HG03460 (cell line): ENCODE measurements at regions not wholly inside any gene's neighbourhood (a gene's known extent, or its start where the extent isn't known, plus 50 kb on each side); places are given as distances from the start of the nearest gene placed in this dataset.

ENCODE experiments used
- ATAC-seq: cut with Tn5 transposase; IDR thresholded peaks from one replicate; pipeline ENCODE4 v1.9.1; 2021; ENCODE audit not compliant: unreplicated experiment

DNA sequence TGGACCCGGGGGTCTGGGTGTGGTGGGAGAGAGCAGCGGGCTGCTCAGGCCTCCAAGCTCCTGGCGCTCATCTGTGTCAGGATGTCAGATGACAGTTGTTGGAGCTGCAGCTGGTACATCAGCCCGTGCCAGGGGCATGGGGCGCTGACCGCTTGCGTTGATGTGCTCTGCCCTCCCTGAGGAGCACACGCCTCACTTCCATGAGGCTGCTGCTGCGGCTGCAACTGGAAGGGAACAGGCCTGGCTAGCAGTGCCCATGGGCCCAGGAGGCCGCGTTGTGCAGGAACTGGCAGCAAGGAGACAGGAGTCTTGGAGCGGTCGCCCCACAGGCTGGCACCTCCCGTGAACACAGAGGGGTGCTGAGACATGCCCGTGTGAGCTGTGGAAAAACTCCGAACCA lies 361.3 kb upstream of the MKI67 start:
- no peak for ATAC-seq

DNA sequence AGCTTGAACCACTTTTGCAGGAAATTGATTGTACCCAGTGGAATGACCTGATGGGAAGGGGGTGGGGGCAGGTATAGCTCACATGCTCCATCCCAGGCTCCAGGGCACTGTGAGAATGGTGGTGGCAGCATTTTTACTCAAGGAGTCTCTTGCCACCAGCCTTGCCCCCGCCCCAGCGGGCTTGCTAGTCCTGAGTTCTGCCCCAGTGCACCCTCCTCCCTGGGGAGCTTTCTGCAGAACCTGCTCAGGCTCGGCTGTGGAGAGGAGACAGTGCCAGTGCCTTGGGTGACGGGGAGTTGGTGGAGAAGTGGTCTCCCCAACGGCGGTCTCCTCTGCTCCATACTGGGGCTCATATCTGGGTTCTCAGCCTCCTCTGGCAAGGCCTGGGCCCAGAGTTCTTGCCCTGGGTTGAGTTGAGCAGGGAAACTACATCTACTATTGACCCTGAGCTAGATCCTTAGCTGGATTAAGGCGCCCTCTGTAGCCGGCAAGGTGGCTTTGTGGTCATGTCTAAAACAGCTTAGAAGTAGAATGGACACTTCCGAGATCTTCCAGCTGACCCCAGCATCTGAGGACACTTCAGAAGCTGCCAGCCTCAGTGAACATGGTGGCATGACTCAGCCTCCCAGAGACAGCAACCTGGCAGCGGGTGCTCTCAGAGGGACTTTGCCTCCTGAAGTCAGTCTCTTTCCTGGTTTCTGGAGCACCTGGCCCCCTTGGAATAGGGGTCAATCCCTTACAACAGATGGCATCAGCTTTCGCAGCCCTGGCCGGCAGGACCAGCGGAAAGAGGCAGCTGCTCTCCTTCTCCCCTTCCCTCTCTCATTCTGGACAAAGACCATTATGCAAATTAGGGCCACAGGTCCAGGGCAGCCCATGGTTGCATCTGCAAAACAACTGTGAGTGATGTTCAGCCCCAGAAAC lies 363.4 kb upstream of the MKI67 start:
- no peak for ATAC-seq

DNA sequence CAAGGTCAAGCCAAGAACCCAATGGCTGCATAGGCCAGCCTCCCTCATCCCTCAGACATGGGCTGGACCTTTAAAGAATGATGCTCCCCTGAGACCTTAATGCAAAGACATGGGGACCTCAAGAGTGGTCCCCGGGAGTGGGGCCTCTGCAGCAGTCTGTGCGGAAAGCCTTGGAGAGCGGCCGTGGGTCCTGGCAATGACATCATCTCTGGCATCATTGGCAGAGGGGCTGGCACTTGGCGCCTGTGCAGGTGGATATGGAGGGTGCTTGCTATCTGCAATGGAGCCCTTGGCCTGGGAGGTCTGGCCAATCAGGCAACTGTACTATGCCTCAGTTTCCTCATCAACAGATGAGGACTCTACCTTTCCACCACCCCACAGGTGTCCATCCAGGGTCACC lies 365.5 kb upstream of the MKI67 start:
- ATAC-seq: no peak

DNA sequence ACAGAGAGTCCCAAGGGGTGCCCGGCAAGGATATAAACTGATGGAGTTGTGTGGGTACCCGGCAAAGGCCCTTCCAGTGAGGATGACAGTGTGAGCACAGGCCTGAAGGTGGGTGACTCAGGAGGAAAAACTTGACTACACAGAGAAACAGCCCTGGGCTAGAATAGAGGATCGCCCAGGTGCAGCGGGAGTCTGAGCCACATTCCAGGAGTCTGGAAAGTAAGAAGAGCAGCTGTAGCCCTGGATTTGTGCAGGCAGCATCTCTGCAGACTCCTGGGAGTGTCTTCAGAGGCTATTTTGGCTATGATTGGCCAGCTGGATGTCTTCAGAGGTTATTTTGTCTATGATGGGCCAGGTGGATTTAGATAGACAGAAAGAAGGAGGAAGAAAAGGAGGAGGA lies 367.6 kb upstream of the MKI67 start:
- no peak for ATAC-seq

DNA sequence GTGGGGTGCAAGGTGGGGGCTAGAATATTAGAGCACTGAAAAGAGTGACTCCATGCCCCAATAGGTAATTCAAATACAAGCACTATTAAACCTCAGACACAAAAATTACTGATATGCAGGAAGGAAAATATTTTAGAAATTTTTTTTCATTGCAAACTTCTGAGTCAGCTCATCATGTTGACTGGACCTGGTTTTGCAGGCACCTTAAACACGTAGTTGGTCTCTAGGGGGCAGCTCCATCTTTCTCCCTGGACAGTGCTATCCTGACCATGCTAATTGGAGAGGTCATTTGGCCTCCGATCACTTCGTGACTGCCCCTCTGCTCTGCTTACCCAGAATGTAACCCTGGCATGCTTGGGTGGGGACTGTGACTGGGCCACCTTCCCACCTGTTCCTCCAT lies 368.4 kb upstream of the MKI67 start:
- ATAC-seq: no peak

DNA sequence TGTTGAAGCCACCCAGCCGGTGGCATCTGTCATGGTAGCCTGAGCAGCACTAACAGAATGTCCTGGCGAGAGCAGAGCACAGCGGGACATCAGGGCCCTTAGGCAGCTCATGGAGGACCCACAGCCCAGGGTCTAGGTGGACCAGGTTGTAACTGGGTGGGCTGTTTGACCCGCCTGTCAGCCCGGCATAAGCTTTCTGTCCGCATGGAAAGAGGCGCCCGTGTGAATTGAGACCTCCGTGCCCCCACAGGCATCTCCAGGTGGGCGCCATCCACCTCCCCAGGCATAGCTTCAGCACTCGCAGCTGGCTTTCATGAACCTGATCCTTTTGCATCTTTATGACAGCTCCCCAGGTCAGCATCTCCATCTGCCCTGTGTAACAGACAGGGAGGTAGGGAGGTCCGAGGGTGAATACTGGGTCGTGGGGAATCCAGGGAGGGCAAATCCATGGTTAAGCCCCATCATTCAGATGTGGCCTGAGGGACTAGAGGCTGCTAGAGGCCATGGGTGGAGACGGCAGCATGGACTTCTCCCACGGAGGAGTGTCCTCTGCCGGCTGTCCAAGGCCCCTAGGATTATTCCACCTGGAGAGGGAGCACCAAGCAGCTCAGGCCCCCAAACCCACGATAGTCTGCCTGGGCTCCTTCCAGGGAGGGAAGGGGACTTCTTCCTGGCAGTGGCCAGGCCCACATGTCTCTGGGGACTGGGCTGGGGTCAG lies 371.6 kb upstream of the MKI67 start:
- no peak for ATAC-seq

DNA sequence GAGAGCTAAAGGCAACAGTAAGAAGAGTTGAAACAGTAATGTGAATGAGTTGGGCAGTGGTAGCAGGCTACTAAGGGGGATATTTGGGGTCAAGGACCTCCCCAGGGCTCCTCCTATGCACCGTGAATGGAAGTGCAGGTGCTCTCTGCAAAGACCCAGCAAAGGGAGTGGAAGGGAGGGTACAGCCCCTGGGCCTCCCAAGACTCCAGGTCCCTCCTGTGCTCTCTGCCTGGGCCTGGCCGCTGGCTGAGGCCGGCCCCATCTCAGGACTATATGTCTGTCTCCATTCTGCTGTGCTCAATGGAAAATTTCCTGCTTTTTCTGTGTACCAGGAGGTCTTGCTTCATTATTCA lies 372.1 kb upstream of the MKI67 start:
- no peak for ATAC-seq

DNA sequence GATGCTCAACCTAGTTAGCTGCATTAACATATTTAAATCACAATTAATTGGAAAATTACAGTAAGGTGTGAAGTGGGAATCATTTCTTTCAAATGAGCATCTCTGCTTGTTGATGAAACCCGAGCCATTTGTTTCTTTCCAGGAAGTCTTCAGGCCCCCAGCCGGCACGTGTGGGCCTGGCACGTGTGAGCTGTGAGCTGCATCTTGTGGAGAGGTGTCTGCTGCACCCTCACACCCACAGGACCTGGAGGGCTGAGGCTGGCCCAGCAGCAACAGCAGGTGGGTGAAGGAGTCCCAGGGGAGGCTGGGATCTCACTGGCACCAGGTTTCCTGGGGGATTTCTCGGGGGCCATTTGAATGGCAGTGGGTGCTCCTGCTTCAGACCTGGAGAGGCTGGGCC lies 372.5 kb upstream of the MKI67 start:
- no peak for ATAC-seq

DNA sequence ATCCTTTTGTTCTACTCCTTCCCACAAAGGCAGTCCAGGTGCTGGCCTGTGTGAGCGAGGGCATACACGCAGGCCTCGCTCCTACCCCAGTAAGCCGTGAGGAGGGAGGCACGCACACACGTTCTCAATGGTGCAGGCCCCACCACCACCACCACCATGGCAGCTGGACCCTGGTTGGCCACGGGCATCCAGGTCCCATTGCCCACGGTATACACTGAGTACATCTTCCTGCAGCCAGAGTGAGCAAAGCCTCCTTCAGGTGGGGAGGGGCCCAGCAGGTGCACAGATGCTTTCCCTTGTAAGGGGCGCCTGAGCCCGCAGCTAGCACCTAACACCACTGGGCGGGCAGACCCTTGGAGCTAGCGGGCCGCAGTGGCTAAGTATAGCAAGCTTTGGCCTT lies 373.3 kb upstream of the MKI67 start:
- no peak for ATAC-seq

DNA sequence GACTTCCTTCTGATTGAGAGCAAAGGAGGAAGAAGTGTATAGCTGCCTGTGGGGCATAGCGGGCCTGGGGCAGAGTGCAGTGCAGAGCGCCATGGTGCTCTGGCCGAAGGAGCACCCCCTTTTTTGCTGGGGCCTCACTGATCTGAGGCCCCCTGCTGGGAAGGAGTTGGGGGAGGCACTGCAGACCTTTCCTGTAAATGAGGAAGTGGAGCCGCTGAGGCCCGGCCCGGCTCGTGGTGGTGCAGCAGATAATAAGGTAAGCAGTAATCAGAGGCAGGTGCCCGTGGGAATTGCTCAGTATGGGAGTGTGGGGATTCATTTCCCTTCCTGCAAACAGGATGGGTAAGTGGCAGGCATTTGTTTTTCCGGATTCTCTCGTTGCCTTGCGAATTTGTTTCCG lies 373.7 kb upstream of the MKI67 start:
- ATAC-seq: no peak

DNA sequence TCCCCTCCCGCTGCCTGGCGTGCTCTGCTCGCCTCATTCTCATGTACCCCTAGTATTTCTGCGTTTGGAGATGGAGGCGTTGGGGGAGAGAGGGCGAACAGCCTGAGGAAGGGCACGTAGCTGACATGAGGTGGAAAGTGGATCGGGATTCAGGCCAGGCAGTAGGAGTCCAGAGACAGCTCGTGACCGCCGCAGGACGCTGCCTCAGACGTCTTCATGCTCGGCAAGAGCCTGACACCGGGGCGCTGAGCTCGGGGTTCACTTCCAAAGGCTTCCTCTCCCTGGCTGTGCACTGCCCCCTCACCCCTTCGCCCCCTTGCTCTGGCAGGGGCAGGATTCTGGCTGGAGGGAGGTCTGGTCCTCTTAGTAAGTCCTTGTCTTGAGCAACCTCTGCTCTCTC lies 374.4 kb upstream of the MKI67 start:
- ATAC-seq: no peak

DNA sequence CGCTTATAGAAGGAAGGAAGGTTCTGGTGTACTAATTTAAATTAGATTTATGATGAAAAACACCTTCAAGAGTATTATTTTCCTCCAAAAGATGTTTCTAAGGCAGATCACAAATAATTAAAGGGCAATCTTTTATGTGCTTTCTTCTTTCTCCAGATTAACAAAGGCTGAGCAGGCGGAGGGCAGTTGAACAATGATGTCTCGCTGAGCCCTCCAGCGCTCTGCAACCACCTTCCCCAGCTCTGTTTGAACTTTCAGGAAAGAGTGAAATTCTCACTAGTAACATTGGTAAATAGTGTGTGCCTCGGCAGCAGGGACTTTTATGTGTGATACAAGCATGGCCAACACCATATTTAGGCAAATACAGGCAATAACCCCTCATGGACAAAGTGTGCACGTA lies 379.1 kb upstream of the MKI67 start:
- no peak for ATAC-seq

DNA sequence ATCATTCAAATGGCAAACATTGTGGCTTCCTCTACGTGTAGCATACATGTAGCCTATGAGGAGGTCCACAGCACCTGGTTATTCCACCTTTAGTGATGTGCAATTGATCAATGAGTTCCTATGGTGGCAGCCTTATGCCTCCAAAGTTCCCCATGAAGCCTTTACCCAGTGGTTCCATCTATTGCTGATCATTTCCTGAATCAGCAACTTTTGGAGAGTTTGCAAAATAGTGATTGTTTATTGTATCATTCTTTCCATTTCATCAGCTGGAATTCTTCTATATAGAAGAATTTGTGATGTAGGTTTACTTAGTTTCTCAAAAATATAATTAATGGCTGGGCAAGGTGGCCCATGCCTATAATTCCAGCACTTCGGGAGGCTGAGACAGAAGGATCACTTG lies 380.2 kb upstream of the MKI67 start:
- ATAC-seq: no peak

DNA sequence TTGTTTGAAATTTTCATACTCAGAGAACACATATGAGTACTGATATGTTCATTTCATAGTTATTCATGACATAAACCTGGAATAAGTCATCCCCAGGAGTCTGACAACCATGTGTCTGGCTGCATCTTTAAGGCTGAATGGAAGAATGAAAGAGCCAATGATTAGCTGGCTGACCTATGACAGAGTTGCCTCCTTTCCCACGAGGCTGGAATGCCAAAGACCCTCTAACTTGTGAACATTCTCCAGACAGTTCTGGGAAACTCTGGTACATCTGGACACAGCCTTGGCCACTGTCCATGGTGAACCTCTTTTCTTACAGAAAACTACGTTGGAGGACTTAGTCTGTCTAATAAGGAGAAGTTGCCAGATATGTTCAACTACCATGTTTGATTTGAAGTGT lies 380.8 kb upstream of the MKI67 start:
- no peak for ATAC-seq

DNA sequence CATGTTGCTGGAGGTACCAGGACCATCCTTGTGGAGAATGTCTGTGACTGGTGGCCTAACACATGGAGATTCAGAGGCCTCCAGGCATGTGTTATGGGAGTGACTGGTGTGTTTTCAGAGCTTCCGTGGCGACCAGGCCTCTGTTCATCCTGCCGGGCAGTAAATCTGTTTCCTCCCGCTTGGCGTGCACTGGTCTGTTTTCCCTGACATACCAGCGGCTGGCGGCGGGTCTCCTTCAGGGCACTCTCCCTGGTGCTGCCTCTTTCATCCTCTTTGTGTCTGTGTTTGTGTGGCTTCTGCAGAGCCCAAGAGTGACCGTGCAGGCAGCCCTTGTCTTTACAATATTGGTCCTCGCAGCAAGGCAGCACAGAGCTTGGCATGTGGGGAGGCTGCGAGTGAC lies 385.1 kb upstream of the MKI67 start:
- ATAC-seq: no peak

DNA sequence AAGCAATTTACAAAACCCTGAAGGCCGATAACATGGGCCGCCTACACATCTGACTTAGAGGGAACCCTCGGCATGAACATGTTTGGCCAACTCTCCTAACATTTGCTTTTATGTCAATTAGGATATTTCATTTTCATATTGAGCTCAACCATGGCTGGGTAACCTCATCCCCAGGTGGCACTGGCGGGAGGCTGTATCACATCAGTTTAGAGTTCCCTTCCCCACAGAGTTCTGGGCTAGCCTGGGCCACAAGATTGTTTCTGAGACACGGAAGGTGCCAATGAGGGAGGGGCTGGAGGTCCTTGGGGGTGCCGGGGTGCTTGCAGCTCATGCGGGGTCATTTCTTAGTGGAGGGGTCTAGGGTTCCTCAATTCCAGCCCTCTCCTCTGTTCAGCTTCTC lies 386.5 kb upstream of the MKI67 start:
- ATAC-seq: no peak

DNA sequence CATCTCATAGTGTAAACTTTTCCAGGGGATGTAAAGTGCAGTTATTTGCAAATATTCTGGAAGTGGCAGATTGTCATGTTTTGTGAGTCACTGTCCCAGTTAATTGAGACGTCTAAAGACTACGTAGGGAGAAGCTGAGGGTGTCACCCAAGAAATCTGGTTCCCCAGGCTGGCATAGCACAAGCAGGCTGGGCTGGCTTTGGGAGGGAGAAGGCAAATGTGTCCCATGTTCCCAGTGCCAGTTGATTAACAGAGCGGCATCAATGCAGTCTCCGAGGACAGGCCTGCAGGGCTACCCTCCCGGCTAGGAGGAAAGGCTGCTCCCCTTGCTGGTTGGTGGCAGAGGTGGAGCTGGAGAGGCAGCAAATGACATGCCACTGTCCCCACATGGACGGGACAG lies 388.3 kb upstream of the MKI67 start:
- ATAC-seq: no peak

DNA sequence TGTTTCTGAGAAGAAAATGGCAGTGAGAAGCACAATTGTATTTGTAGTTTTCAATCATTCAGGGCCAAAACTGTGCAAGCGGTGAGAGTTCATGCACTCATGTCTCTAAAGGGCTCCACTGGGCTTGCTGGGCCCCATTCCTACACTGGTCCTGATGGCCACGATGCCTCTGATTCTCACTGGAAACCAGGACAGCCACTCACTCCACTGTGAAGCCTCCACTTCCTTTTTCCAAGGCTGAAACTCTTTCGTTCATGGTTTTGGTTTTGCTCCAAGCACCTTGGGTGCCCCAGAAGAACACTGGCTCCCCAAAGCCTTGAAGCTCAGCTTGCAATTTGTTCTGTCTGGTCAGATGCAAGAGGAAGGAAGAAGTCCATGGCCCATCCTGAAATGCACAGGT lies 390.0 kb upstream of the MKI67 start:
- no peak for ATAC-seq

DNA sequence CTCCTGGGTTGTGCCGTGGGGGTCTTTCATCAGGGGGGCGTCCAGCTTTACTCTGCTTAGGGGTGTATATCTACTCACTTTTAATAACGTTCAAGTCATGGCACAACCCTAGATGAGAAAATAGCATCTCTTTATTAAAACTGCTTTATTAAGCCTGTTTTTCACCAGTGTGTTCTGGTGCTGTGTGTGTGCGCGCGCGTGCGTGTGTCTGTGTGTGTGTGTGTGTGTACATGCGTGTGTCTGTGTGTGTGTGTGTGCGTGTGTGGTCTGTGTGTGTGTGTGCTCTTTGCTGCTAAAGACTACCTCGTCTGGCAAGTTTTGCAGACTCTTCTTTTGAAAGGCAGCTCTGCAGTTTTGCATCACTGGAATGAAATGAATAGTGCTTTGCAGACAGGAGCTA lies 390.9 kb upstream of the MKI67 start:
- no peak for ATAC-seq

DNA sequence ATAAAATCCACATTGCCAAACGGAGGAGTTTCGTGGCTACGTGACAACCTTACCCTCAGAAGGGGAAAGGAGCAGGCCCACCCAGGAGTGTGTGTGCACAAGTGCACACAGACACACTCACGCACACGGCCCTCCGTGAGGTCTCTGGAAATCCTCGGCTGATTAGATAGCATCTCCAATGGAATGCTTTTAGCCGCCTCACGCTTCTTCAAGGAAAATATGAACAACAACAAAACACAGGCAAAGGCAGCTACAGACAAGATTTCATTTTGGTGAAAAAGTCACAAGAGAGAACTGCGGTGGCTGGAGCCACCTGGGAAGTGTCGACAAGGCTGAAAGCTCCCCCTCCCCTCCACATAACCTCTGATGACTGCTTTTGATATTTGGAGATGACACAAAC lies 391.8 kb upstream of the MKI67 start:
- no peak for ATAC-seq

DNA sequence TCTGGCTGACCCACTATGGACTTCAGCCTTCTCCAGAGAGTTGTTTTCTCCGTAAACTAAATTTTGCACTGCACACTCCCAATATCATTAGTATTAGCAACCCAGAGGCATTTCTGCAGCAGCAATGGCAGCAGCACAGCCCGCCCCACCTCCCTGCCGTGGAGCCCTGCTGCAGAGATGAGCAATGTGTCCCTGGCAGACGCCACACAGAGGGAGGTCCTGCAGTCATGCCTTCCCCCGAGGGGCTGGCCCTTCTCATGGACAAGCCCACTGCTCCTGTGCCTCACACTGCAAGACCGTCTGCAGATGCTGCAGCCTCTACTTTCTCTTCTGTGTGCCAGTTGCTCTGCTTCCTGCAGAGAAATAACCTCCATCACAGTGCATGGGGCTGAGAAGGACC lies 393.4 kb upstream of the MKI67 start:
- no peak for ATAC-seq

DNA sequence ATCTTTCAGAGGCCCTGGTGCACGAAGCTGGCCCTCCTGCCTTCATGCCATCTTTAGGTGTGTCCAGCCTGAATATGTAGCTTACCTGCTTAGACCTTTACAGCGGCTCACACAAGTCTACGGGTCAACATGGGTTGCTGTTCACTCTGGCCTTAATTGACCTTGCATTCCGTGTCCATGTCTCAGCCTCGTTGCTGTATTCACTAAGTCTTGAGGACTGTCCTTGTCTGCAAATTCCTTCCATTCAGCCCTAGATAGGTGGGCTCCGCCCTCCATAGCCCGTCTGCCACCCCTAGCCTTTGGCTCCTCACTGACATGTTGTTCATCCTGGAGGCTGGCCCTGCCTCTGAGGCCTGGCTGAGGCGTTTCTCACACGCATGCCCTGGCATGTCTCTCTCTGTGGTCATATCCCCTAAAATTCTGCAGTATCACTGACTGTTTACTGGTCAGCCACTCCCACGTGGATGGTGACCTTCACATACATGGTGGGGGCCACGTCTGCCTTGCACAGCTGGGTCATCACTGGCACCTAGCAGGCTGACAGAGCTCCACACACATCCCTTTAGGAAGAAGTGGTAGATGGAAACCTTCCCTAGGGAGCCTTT lies 394.1 kb upstream of the MKI67 start:
- no peak for ATAC-seq
